MCF 10A (cell line): ENCODE measurements at regions not wholly inside any gene's neighbourhood (a gene's known extent, or its start where the extent isn't known, plus 50 kb on each side); places are given as distances from the start of the nearest gene placed in this dataset.

ENCODE experiments used
- BruUV-seq: library from RNA; stranded (reverse); fragments of 400-500 nt; replicated peaks from 2 replicates; lab custom pipeline; 2021; lab: Mats Ljungman, UMichigan
- CTCF ChIA-PET: fragments of 300-600 bp; sonication (Branson Sonifier 250); formaldehyde crosslinking; extraction: SDS; loops from one replicate; lab custom pipeline; 2021; ENCODE audit warnings: antibody characterized with exemption, inconsistent platforms; lab: Yijun Ruan, JAX
- POLR2A ChIA-PET: fragments of 300-600, 350-650 bp; sonication (Branson Sonifier 250); formaldehyde crosslinking; extraction: SDS; loops from one replicate; lab custom pipeline; 2020; ENCODE audit warnings: antibody characterized with exemption, inconsistent platforms; lab: Yijun Ruan, JAX
- DNase-seq: peaks from one replicate; pipeline ENCODE4 v3.0.0-alpha.2; 2018; ENCODE audit not compliant: unreplicated experiment
- H3K27ac Mint-ChIP-seq: one replicate; pipeline ENCODE4 v1.8.0; 2022; ENCODE audit warnings: mild to moderate bottlenecking, low read depth, mixed read lengths; ENCODE audit not compliant: unreplicated experiment
- H3K27me3 Mint-ChIP-seq: one replicate; pipeline ENCODE4 v1.8.0; 2022; ENCODE audit warnings: mixed read lengths; ENCODE audit not compliant: insufficient read depth, unreplicated experiment
- H3K36me3 Mint-ChIP-seq: one replicate; pipeline ENCODE4 v1.8.0; 2022; ENCODE audit warnings: mild to moderate bottlenecking, moderate library complexity, mixed read lengths; ENCODE audit not compliant: insufficient read depth, unreplicated experiment
- H3K4me1 Mint-ChIP-seq: one replicate; pipeline ENCODE4 v1.8.0; 2022; ENCODE audit warnings: mixed read lengths; ENCODE audit not compliant: insufficient read depth, unreplicated experiment
- H3K4me3 Mint-ChIP-seq: one replicate; pipeline ENCODE4 v1.8.0; 2022; ENCODE audit warnings: mild to moderate bottlenecking, moderate library complexity, mixed read lengths; ENCODE audit not compliant: unreplicated experiment
- H3K9me3 Mint-ChIP-seq: one replicate; pipeline ENCODE4 v1.8.0; 2022; ENCODE audit warnings: mixed read lengths; ENCODE audit not compliant: unreplicated experiment
- intact Hi-C: fragments of 100-400 bp; cut with micrococcal nuclease; formaldehyde crosslinking; loops from 2 replicates; pipeline ENCODE4 v1.14.1; 2022
- TF ChIP-seq, protein P1 (sequence below): fragments of 200-600 bp; IDR thresholded peaks from one replicate; pipeline ENCODE4 v1.8.0; 2022; ENCODE audit warnings: antibody characterized with exemption, mild to moderate bottlenecking; ENCODE audit not compliant: unreplicated experiment

DNA sequence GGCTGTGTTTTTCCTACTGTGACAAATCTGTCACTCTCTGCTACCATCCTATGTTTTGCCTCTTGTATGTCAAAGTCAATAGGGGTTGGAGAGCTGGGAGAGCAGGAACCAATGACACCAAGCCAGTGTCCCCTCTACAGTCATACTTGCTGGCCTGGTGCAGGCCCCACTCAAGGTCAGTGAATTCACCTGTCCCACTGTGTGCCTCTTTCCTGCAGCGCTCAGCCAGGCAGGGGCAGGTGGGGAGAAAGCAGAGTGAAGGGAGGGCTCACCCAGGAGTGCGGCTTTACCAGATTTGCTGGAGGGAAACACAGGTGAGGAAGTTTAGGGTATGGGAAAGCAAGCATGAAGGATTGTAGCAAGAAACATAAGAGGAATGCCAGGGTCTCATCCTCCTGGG is 114.5 kb downstream of the GYPC start:
- TF ChIP-seq, protein P1, sequence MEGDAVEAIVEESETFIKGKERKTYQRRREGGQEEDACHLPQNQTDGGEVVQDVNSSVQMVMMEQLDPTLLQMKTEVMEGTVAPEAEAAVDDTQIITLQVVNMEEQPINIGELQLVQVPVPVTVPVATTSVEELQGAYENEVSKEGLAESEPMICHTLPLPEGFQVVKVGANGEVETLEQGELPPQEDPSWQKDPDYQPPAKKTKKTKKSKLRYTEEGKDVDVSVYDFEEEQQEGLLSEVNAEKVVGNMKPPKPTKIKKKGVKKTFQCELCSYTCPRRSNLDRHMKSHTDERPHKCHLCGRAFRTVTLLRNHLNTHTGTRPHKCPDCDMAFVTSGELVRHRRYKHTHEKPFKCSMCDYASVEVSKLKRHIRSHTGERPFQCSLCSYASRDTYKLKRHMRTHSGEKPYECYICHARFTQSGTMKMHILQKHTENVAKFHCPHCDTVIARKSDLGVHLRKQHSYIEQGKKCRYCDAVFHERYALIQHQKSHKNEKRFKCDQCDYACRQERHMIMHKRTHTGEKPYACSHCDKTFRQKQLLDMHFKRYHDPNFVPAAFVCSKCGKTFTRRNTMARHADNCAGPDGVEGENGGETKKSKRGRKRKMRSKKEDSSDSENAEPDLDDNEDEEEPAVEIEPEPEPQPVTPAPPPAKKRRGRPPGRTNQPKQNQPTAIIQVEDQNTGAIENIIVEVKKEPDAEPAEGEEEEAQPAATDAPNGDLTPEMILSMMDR = no peak
- CTCF ChIA-PET = interaction anchor here (0.6 kb wide), 1 partner anchor 217 kb away, joined by 3 read pairs; no protein-coding TSS in a partner anchor
- intact Hi-C loops = loop anchor here (10.0 kb wide), 2 partner anchors 204 to 1856 kb away; no protein-coding TSS in a partner anchor
- H3K27ac Mint-ChIP-seq = no peak overlapping the region
- peaks cover 58% of the 10 kb centered on the region for H3K27me3 Mint-ChIP-seq
- no peak overlapping the region for H3K4me3 Mint-ChIP-seq
- no TSS peak for BruUV-seq
- no peaks in the 10 kb centered on the region for H3K4me1 Mint-ChIP-seq
- POLR2A ChIA-PET = no interaction called here
- DNase-seq = no peak
- no peaks in the 10 kb centered on the region for H3K36me3 Mint-ChIP-seq
- H3K9me3 Mint-ChIP-seq = no peaks in the 10 kb centered on the region

DNA sequence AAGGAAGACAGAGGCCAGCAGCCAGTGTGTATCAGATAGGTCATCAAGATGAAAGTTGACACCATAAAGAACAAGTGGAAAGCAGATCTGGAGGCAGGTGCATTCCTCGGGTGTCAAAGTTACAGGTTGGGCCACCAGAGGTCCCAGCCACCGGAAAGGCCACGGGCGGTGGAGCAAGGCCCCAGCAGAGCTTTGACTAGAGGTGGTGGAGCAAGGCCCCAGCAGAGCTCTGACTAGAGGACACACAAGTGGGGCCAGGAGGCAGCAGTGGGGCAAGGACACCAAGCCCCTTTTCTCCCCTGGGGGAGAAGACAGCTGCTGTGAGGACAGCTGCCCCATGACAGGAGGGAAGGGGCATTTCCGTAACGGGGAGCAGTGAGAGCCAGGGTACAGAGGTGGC is 115.1 kb downstream of the GYPC start:
- Mint-ChIP-seq H3K4me3 (no peak overlapping the region), H3K36me3 (no peaks in the 10 kb centered on the region), H3K27ac (no peak overlapping the region), H3K9me3 (no peaks in the 10 kb centered on the region), H3K4me1 (no peaks in the 10 kb centered on the region), H3K27me3 (peaks cover 58% of the 10 kb centered on the region)
- no TSS peak for BruUV-seq
- TF ChIP-seq, protein P1 = no peak
- CTCF ChIA-PET = no interaction called here
- intact Hi-C loops = loop anchor here (10.0 kb wide), 2 partner anchors 204 to 1856 kb away; no protein-coding TSS in a partner anchor
- no peak for DNase-seq
- POLR2A ChIA-PET = no interaction called here

DNA sequence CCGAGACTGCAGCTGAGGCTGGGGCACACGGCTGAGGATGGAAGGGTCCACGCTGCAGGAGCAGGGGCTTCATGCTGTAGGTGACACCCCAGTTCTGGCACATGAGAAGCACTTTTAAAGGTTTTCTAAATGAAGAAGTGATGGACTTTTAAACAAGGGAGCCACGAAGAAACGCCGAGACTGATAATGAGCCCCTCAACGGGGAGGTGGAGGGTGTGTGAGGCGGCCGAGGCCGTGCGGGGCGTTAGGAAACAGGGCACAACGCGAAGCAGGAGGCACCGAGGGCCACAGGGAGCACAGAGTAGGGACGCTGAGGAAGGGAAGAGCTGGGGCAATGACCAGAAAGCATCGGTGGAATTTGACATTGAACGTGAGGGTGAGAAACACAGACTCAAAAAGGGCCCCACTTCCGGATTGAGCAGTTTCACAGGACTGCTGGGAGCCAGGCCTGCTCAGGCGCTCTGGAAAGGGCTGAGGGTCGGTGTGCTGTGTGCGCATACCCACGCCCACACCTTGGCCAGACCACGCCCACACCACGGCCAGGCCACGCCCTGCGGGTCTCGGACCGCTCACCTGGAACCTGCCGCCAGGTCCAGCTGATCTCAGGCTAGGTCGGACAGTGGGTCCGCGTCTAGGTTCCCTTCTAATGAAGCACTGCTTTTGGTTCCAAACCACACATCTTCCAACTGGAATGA is 115.7 kb downstream of the GYPC start:
- no peak for DNase-seq
- H3K27ac Mint-ChIP-seq = no peak overlapping the region
- BruUV-seq = no TSS peak
- POLR2A ChIA-PET = no interaction called here
- no peaks in the 10 kb centered on the region for H3K4me1 Mint-ChIP-seq
- H3K4me3 Mint-ChIP-seq = no peak overlapping the region
- TF ChIP-seq, protein P1 = no peak
- H3K9me3 Mint-ChIP-seq = no peaks in the 10 kb centered on the region
- CTCF ChIA-PET = interaction anchor here (0.5 kb wide), 1 partner anchor 1038 kb away, joined by 4 read pairs; no protein-coding TSS in a partner anchor
- intact Hi-C loops = loop anchor here (10.0 kb wide), 2 partner anchors 203 to 1857 kb away; no protein-coding TSS in a partner anchor
- H3K27me3 Mint-ChIP-seq = peaks cover 55% of the 10 kb centered on the region
- no peaks in the 10 kb centered on the region for H3K36me3 Mint-ChIP-seq

GRCh38 chr2:126774290-126774689 is 118.3 kb downstream of the GYPC start:
- POLR2A ChIA-PET = interaction anchor here (0.6 kb wide), 1 partner anchor 355 kb away, joined by 3 read pairs; no protein-coding TSS in a partner anchor
- TF ChIP-seq, protein P1 = no peak
- DNase-seq = no peak
- H3K36me3 Mint-ChIP-seq = no peaks in the 10 kb centered on the region
- H3K27ac Mint-ChIP-seq = no peak overlapping the region
- no TSS peak for BruUV-seq
- H3K4me1 Mint-ChIP-seq = peaks cover 6% of the 10 kb centered on the region
- CTCF ChIA-PET = interaction anchor here (1.0 to 6.9 kb wide), 3 partner anchors 198 to 1029 kb away, joined by 3 to 68 read pairs (median 30); no protein-coding TSS in a partner anchor
- H3K9me3 Mint-ChIP-seq = no peaks in the 10 kb centered on the region
- H3K27me3 Mint-ChIP-seq = peaks cover 55% of the 10 kb centered on the region
- no peak overlapping the region for H3K4me3 Mint-ChIP-seq
- intact Hi-C loops = loop anchor here (10.0 kb wide), 2 partner anchors 201 to 1859 kb away; no protein-coding TSS in a partner anchor
